ENCODE measurements at regions not wholly inside any gene's neighbourhood (a gene's known extent, or its start where the extent isn't known, plus 50 kb on each side); places are given as distances from the start of the nearest gene placed in this dataset.
A peak's percentile ranks its signal among the peaks of the same experiment; 100 is the strongest.

- peak; percentile 27 for DNase-seq (ENCODE audit: low read depth)
- TF ChIP-seq, protein P1, sequence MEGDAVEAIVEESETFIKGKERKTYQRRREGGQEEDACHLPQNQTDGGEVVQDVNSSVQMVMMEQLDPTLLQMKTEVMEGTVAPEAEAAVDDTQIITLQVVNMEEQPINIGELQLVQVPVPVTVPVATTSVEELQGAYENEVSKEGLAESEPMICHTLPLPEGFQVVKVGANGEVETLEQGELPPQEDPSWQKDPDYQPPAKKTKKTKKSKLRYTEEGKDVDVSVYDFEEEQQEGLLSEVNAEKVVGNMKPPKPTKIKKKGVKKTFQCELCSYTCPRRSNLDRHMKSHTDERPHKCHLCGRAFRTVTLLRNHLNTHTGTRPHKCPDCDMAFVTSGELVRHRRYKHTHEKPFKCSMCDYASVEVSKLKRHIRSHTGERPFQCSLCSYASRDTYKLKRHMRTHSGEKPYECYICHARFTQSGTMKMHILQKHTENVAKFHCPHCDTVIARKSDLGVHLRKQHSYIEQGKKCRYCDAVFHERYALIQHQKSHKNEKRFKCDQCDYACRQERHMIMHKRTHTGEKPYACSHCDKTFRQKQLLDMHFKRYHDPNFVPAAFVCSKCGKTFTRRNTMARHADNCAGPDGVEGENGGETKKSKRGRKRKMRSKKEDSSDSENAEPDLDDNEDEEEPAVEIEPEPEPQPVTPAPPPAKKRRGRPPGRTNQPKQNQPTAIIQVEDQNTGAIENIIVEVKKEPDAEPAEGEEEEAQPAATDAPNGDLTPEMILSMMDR (IDR thresholded peaks at IDR 0.05; ENCODE audit: low read length, missing control alignments): no peak
- H3K4me3 ChIP-seq (replicated peaks; ENCODE audit: low read depth, low read length): no peak overlapping the region
These were observed 76.2 kb upstream of the UPP2 start for GRCh38 chr2:158025255-158025996.

- no peak overlapping the region for H3K4me3 ChIP-seq (replicated peaks; ENCODE audit: low read depth, low read length)
- peak; percentile 53 for DNase-seq (ENCODE audit: low read depth)
- TF ChIP-seq, protein P1 (IDR thresholded peaks at IDR 0.05; ENCODE audit: low read length, missing control alignments): peak; percentile 90
These were observed 77.3 kb upstream of the UPP2 start for GRCh38 chr2:158024288-158024898.

DNA sequence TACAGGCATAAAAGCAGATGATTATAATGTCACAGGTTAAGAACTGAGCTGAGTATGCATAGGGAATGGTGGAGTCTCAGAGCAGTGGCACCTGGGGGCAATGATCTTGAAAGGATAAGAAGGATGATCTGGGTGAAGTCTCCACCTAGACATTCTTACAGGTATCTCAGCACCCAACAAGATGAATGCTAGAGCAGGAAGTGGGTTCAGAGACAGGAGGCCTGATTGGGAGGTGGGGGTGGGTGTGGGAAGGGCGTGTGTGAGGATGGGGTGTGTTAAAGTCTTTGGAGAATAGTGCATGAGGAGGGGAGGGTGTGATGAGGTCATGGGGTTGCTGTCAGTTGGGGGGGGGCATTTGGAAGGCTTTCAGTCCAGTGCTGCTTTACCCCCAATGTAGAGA is 78.8 kb upstream of the UPP2 start:
- H3K4me3 ChIP-seq (replicated peaks; ENCODE audit: low read depth, low read length): no peak overlapping the region
- TF ChIP-seq, protein P1 (IDR thresholded peaks at IDR 0.05; ENCODE audit: low read length, missing control alignments): no peak
- no peak for DNase-seq (ENCODE audit: low read depth)

DNA sequence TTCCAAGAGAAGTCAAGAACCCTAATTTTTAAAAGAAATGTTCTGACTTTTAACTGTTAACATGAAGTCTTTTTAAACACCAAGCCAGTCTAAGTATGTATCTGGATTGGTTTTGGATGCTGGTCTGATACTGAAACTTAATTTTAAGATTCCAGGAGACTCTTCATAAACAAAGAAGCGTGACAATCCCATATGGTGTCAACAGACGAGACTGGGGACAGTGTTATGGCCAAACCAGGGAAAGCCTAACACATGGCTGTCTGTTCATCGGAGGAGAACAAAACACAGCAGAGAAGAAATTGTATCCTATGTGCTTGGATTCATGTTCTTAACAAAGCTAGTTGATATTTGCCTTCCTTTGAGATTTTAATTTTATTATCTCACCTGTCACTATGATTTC is 80.5 kb upstream of the UPP2 start:
- no peak for DNase-seq (ENCODE audit: low read depth)
- TF ChIP-seq, protein P1 (IDR thresholded peaks at IDR 0.05; ENCODE audit: low read length, missing control alignments): no peak
- H3K4me3 ChIP-seq (replicated peaks; ENCODE audit: low read depth, low read length): no peak overlapping the region

DNA sequence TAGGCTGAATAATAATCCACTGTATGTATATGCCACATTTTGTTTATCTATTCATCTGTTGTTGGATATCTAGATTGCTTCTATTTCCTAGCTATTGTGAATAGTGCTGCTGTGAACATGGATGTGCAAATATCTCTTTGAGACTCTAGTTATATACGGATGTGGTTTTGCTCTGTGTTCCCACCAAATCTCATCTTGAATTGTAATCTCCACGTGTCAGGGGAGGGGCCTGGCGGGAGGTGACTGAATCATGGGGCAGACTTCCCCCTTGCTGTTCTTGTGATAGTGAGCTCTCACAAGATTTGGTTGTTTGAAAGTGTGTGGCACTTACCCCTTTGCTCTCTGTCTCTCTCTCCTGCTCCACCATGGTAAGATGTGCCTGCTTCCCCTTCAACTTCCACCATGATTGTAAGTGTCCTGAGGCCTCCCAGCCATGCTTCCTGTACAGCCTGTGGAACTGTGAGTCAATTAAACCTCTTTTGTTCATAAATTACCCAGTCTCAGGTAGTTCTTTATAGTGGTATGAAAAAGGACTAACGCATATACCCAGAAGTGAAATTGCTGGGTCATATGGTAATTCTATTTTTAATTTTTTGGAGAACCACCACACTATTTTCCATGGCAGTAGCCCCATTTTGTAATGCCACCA is 86.1 kb upstream of the UPP2 start:
- H3K4me3 ChIP-seq (replicated peaks; ENCODE audit: low read depth, low read length): no peak overlapping the region
- DNase-seq (ENCODE audit: low read depth): no peak
- TF ChIP-seq, protein P1 (IDR thresholded peaks at IDR 0.05; ENCODE audit: low read length, missing control alignments): no peak

GRCh38 chr2:158013891-158014290 is 87.8 kb upstream of the UPP2 start:
- DNase-seq (ENCODE audit: low read depth): no peak
- TF ChIP-seq, protein P1 (IDR thresholded peaks at IDR 0.05; ENCODE audit: low read length, missing control alignments): no peak
- no peak overlapping the region for H3K4me3 ChIP-seq (replicated peaks; ENCODE audit: low read depth, low read length)

Measured in fibroblast of pulmonary artery (primary cell).